ENCODE measurements at regions not wholly inside any gene's neighbourhood (a gene's known extent, or its start where the extent isn't known, plus 50 kb on each side); places are given as distances from the start of the nearest gene placed in this dataset.
A peak's percentile ranks its signal among the peaks of the same experiment; 100 is the strongest.

DNA sequence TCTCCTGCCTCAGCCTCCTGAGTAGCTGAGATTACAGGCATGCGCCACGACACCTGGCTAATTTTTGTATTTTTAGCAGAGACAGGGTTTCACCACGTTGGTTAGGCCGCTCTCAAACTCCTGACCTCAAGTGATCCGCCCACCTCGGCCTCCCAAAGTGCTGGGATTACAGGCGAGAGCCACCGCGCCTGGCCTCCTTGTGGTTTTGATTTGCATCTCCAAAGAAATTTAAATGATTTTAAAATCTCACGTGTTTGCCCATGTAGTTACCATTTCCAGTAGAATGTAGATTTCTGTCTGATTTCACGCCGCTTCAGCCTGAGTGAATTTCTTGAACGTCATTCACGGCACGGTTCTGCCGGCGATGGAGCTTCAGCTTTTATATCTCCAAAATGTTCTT is 55.8 kb downstream of the IGF2 start:
- no peaks in the 10 kb centered on the region for H3K4me1 ChIP-seq (ENCODE audit: control extremely low read depth in 1 of 4, control insufficient read depth in 4 of 4, insufficient read depth in 4 of 4, low read length in 3 of 4)
- 93% methylated on average over 10 of the region's 17 CpGs for WGBS (ENCODE audit: insufficient coverage)
- ChIA-PET POLR2A (no interaction called here), CTCF (no interaction called here)
- H3K27ac ChIP-seq (ENCODE audit: insufficient read depth in 1 of 2, low read depth in 1 of 2, low read length in 2 of 2, poor library complexity in 1 of 2, severe bottlenecking in 2 of 2): no peak overlapping the region
- no peak for DNase-seq
- H3K27me3 ChIP-seq (replicated peaks in 2 of 5; ENCODE audit: control insufficient read depth in 4 of 5, insufficient read depth in 5 of 5, low read length in 4 of 5): peaks cover 0 to 28% (median 2%) of the 10 kb centered on the region in 5 experiments
- peaks cover 1 to 19% (median 4%) of the 10 kb centered on the region in 5 experiments for H3K9me3 ChIP-seq (ENCODE audit: control extremely low read depth in 1 of 5, control insufficient read depth in 4 of 5, insufficient read depth in 2 of 5, low read depth in 1 of 5, low read length in 4 of 5)
- no peaks in the 10 kb centered on the region for H3K36me3 ChIP-seq (ENCODE audit: control insufficient read depth in 4 of 4, insufficient read depth in 4 of 4, low read length in 3 of 4)
- H3K4me3 ChIP-seq (ENCODE audit: control insufficient read depth in 1 of 7, extremely low read depth in 1 of 7, insufficient read depth in 4 of 7, low read depth in 2 of 7, low read length in 6 of 7): no peak overlapping the region

DNA sequence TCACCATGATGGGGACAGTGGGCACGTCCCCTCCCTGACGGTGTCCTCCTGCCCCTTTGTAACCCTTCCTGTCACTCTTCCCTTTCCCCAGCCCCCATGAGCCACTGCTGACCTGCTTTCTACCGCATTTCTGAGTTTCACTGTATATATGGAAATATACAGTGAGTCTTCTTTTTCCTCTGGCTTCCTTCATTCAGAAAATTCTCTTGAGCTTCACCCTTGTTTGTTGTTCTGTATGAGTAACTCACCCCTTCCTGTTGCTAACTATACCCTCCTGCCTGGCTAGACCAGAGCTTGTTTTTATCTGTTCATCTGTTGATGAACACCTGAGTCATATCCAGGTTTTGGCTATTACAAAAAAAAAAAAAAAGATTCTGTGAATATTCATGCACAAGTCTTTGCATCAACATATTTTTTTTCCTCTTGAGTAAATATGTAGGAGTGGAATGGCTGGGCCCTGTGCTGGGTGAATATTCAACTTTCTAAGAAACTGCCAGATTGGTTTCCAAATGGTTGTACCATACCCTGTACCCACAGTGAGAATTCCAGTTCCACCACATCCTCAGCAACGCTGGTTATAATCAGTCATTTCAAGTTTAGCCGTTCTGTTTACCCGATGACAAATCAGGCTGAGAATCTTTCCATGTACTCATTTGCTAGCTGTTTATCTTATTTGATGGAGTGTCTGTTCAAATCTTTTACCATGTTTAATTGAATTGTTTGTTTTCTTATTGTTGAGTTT is 62.0 kb downstream of the IGF2 start:
- CTCF ChIA-PET: no interaction called here
- Histone ChIP-seq H3K27ac (ENCODE audit: insufficient read depth in 1 of 2, low read depth in 1 of 2, low read length in 2 of 2, poor library complexity in 1 of 2, severe bottlenecking in 2 of 2) (no peak overlapping the region), H3K27me3 (replicated peaks in 2 of 5; ENCODE audit: control insufficient read depth in 4 of 5, insufficient read depth in 5 of 5, low read length in 4 of 5) (peaks cover 0 to 18% (median 6%) of the 10 kb centered on the region in 5 experiments), H3K36me3 (ENCODE audit: control insufficient read depth in 4 of 4, insufficient read depth in 4 of 4, low read length in 3 of 4) (no peaks in the 10 kb centered on the region), H3K4me1 (ENCODE audit: control extremely low read depth in 1 of 4, control insufficient read depth in 4 of 4, insufficient read depth in 4 of 4, low read length in 3 of 4) (no peaks in the 10 kb centered on the region), H3K4me3 (ENCODE audit: control insufficient read depth in 1 of 7, extremely low read depth in 1 of 7, insufficient read depth in 4 of 7, low read depth in 2 of 7, low read length in 6 of 7) (no peak overlapping the region), H3K9me3 (ENCODE audit: control extremely low read depth in 1 of 5, control insufficient read depth in 4 of 5, insufficient read depth in 2 of 5, low read depth in 1 of 5, low read length in 4 of 5) (peaks cover 0 to 2% (median 0%) of the 10 kb centered on the region in 5 experiments)
- 89% methylated on average over 4 of the region's 6 CpGs for WGBS (ENCODE audit: insufficient coverage)
- no peak for DNase-seq
- POLR2A ChIA-PET: interaction anchor here (0.7 kb wide), 1 partner anchor 31 kb away, joined by 5 read pairs; no protein-coding TSS in a partner anchor

DNA sequence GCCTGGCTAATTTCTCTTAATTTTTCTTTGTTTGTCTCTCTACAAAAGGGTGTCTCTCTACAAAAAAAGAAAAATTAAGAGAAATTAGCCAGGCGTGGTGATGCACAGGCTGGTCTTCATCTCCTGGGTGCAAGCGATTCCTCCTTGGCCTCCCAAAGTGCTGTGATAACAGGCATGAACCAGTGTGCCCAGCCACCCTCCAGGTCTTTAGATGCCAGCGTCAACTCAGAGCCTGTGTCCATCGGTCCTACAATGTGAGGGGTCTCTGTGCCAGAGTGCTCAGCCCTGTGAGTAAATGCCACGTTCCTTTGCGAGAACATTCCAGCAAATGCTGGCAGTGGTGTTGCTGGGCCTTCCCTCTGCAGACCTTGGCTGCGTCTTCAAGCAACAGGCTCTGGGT is 62.7 kb downstream of the IGF2 start:
- Histone ChIP-seq H3K27ac (ENCODE audit: insufficient read depth in 1 of 2, low read depth in 1 of 2, low read length in 2 of 2, poor library complexity in 1 of 2, severe bottlenecking in 2 of 2) (no peak overlapping the region), H3K4me1 (ENCODE audit: control extremely low read depth in 1 of 4, control insufficient read depth in 4 of 4, insufficient read depth in 4 of 4, low read length in 3 of 4) (no peaks in the 10 kb centered on the region), H3K4me3 (ENCODE audit: control insufficient read depth in 1 of 7, extremely low read depth in 1 of 7, insufficient read depth in 4 of 7, low read depth in 2 of 7, low read length in 6 of 7) (no peak overlapping the region), H3K36me3 (ENCODE audit: control insufficient read depth in 4 of 4, insufficient read depth in 4 of 4, low read length in 3 of 4) (no peaks in the 10 kb centered on the region), H3K9me3 (ENCODE audit: control extremely low read depth in 1 of 5, control insufficient read depth in 4 of 5, insufficient read depth in 2 of 5, low read depth in 1 of 5, low read length in 4 of 5) (peaks cover 0 to 2% (median 0%) of the 10 kb centered on the region in 5 experiments), H3K27me3 (replicated peaks in 2 of 5; ENCODE audit: control insufficient read depth in 4 of 5, insufficient read depth in 5 of 5, low read length in 4 of 5) (peaks cover 0 to 23% (median 7%) of the 10 kb centered on the region in 5 experiments)
- ChIA-PET POLR2A (no interaction called here), CTCF (no interaction called here)
- DNase-seq: no peak
- WGBS (ENCODE audit: insufficient coverage): 98% methylated on average over 7 of the region's 7 CpGs

DNA sequence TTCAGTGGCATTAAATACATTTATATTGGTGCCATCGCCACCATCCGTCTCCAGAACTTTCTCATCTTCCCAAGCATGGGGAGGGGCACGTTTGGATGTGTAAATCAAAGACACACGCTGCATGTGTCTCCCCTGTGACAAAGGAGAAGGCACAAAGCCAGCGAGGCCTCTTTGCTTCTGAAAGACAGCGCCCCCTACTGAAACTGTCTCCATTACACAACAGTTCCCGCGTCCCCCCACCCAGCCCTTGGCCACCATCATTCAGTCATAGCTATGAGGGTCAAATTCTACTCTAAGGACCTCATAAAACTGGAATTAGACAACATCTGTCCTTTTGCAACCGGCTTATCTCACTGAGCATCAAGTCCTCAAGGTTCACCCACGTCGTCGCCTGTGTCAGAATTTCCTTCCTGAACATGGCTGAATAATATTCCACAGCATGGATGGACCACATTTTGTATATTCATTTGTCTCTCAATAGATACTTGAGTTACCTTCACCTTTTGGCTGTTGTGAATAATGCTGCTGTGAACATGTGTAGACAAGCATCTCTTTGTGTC is 64.8 kb downstream of the IGF2 start:
- Histone ChIP-seq H3K4me3 (ENCODE audit: control insufficient read depth in 1 of 7, extremely low read depth in 1 of 7, insufficient read depth in 4 of 7, low read depth in 2 of 7, low read length in 6 of 7) (no peak overlapping the region), H3K4me1 (ENCODE audit: control extremely low read depth in 1 of 4, control insufficient read depth in 4 of 4, insufficient read depth in 4 of 4, low read length in 3 of 4) (no peaks in the 10 kb centered on the region), H3K9me3 (ENCODE audit: control extremely low read depth in 1 of 5, control insufficient read depth in 4 of 5, insufficient read depth in 2 of 5, low read depth in 1 of 5, low read length in 4 of 5) (peaks cover 0 to 3% (median 0%) of the 10 kb centered on the region in 5 experiments), H3K27ac (ENCODE audit: insufficient read depth in 1 of 2, low read depth in 1 of 2, low read length in 2 of 2, poor library complexity in 1 of 2, severe bottlenecking in 2 of 2) (no peak overlapping the region), H3K27me3 (replicated peaks in 2 of 5; ENCODE audit: control insufficient read depth in 4 of 5, insufficient read depth in 5 of 5, low read length in 4 of 5) (peaks cover 0 to 43% (median 13%) of the 10 kb centered on the region in 5 experiments), H3K36me3 (ENCODE audit: control insufficient read depth in 4 of 4, insufficient read depth in 4 of 4, low read length in 3 of 4) (no peaks in the 10 kb centered on the region)
- WGBS (ENCODE audit: insufficient coverage): 62% methylated on average over 10 of the region's 12 CpGs
- ChIA-PET CTCF (interaction anchor here (1.2 kb wide), 1 partner anchor 29 kb away, joined by 3 read pairs; no protein-coding TSS in a partner anchor), POLR2A (no interaction called here)
- peak in 2 of 3 donors; percentile 14 to 38 for DNase-seq

DNA sequence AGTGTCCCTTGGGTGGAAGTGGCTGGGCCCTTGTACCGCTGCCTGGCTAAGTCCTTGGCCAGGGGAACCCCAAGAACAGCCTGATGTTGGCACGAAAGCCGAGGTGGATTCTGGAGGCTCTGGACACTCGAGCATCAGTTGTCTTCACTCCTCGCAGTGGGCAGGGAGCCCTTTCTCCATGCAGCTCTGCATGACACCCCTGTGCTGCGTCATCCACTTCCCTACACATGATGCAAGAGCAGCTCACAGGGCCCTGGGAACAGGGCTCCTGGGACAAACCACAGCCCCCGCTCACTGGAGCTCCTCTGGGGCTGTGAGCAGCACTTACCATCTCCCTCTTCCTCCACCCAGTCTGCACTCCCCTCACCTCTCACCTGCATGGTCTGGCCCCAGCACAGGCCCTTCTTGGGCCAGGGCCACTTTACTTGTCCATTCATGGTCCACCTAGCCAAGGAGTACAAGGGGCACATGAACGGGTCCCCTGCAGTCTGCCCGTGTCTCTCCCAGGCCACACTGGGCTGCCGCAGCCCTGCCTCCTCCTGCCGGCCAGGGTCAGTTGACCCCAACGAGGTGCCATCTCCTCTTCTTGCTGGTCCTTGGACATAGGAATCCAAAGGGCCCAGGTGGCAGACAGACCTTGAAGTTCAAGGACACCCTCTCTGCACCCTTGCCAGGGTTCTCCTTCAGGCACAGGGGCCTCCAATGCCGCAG is 66.5 kb downstream of the IGF2 start:
- H3K9me3 ChIP-seq (ENCODE audit: control extremely low read depth in 1 of 5, control insufficient read depth in 4 of 5, insufficient read depth in 2 of 5, low read depth in 1 of 5, low read length in 4 of 5): peaks cover 0 to 7% (median 3%) of the 10 kb centered on the region in 5 experiments
- no peak overlapping the region for H3K4me3 ChIP-seq (ENCODE audit: control insufficient read depth in 1 of 7, extremely low read depth in 1 of 7, insufficient read depth in 4 of 7, low read depth in 2 of 7, low read length in 6 of 7)
- no peak for DNase-seq
- H3K4me1 ChIP-seq (ENCODE audit: control extremely low read depth in 1 of 4, control insufficient read depth in 4 of 4, insufficient read depth in 4 of 4, low read length in 3 of 4): no peaks in the 10 kb centered on the region
- H3K27me3 ChIP-seq (replicated peaks in 2 of 5; ENCODE audit: control insufficient read depth in 4 of 5, insufficient read depth in 5 of 5, low read length in 4 of 5): peaks cover 0 to 49% (median 13%) of the 10 kb centered on the region in 5 experiments
- ChIA-PET CTCF (interaction anchor here (1.1 kb wide), 1 partner anchor 22 kb away, joined by 3 read pairs; no protein-coding TSS in a partner anchor), POLR2A (no interaction called here)
- no peaks in the 10 kb centered on the region for H3K36me3 ChIP-seq (ENCODE audit: control insufficient read depth in 4 of 4, insufficient read depth in 4 of 4, low read length in 3 of 4)
- WGBS (ENCODE audit: insufficient coverage): 95% methylated on average over 13 of the region's 13 CpGs
- H3K27ac ChIP-seq (ENCODE audit: insufficient read depth in 1 of 2, low read depth in 1 of 2, low read length in 2 of 2, poor library complexity in 1 of 2, severe bottlenecking in 2 of 2): no peak overlapping the region

DNA sequence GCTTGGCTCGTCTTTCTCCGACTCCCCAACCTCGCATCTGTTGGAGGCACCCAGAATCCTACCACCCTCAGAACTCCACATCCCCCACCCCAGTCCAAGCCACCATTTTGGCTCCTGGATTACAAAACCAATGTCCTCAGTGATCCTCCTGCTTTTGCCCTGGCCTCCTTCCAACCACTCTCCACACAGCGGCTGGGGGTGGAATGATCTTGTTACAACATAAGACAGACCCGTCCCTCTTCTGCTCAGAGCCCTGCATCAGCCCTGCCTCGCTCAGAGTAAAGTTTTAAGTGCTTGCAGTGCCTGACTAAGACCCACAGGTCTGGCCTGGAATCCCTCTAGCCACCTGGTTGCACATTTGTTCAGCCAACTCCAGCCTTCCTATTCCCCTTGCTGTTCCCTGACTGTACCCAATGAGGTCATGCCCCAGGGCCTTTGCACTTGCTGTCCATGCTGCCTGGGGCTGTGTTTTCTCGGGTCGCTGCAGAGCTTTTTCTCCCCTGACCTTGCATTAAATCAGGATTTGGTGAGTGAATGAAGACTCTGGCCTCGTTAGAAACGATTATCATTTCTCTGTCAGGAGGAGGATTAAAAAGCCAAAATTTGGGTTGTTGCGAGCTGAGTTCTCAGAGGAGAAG is 67.3 kb downstream of the IGF2 start:
- H3K27me3 ChIP-seq (replicated peaks in 2 of 5; ENCODE audit: control insufficient read depth in 4 of 5, insufficient read depth in 5 of 5, low read length in 4 of 5): peaks cover 0 to 49% (median 13%) of the 10 kb centered on the region in 5 experiments
- POLR2A ChIA-PET: no interaction called here
- H3K27ac ChIP-seq (ENCODE audit: insufficient read depth in 1 of 2, low read depth in 1 of 2, low read length in 2 of 2, poor library complexity in 1 of 2, severe bottlenecking in 2 of 2): no peak overlapping the region
- CTCF ChIA-PET: interaction anchor here (1.1 kb wide), 1 partner anchor 23 kb away, joined by 3 read pairs; no protein-coding TSS in a partner anchor
- DNase-seq: no peak
- no peak overlapping the region for H3K4me3 ChIP-seq (ENCODE audit: control insufficient read depth in 1 of 7, extremely low read depth in 1 of 7, insufficient read depth in 4 of 7, low read depth in 2 of 7, low read length in 6 of 7)
- H3K36me3 ChIP-seq (ENCODE audit: control insufficient read depth in 4 of 4, insufficient read depth in 4 of 4, low read length in 3 of 4): no peaks in the 10 kb centered on the region
- H3K9me3 ChIP-seq (ENCODE audit: control extremely low read depth in 1 of 5, control insufficient read depth in 4 of 5, insufficient read depth in 2 of 5, low read depth in 1 of 5, low read length in 4 of 5): peaks cover 0 to 7% (median 3%) of the 10 kb centered on the region in 5 experiments
- 99% methylated on average over 9 of the region's 11 CpGs for WGBS (ENCODE audit: insufficient coverage)
- no peaks in the 10 kb centered on the region for H3K4me1 ChIP-seq (ENCODE audit: control extremely low read depth in 1 of 4, control insufficient read depth in 4 of 4, insufficient read depth in 4 of 4, low read length in 3 of 4)
